ENCODE measurements at regions not wholly inside any gene's neighbourhood (a gene's known extent, or its start where the extent isn't known, plus 50 kb on each side); places are given as distances from the start of the nearest gene placed in this dataset.

DNA sequence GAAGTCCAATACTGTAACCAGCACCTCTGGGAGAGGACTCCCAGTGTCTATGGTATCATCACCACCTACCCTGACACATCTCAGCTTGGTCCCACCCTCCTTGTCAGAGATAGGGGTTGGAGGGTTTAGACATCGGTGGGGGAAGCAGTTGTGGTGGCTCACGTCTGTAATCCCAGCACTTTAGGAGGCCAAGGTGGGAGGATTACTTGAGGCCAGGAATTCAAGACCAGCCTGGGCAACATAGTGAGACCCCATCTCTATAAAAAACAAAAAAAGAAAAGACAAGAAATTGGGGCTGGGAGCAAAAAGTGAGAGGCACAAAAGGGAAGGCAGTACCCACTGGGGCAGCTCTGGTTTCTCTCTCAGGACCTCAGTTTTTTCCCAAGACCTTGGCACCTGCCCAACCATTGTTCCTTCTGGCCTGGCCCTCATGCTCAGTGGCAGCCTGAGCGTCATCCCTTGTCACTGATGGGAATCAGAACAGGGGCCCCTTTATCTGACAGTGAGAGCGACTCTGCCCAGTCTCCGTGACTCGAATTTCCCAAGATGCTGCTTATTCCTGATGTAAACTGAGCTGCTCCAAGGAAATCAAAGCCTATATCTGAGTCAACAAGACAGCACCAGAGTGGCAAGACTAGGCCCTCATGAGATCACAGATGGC lies 80.5 kb upstream of the HSPA9 start:
- peaks cover 0 to 12% of the 10 kb centered on the region in 2 donors for H3K27me3 ChIP-seq
- no peak for DNase-seq
- no peak overlapping the region for H3K4me3 ChIP-seq
- no peak overlapping the region for H3K27ac ChIP-seq
- no peaks in the 10 kb centered on the region for H3K36me3 ChIP-seq
- TF ChIP-seq, protein P1, sequence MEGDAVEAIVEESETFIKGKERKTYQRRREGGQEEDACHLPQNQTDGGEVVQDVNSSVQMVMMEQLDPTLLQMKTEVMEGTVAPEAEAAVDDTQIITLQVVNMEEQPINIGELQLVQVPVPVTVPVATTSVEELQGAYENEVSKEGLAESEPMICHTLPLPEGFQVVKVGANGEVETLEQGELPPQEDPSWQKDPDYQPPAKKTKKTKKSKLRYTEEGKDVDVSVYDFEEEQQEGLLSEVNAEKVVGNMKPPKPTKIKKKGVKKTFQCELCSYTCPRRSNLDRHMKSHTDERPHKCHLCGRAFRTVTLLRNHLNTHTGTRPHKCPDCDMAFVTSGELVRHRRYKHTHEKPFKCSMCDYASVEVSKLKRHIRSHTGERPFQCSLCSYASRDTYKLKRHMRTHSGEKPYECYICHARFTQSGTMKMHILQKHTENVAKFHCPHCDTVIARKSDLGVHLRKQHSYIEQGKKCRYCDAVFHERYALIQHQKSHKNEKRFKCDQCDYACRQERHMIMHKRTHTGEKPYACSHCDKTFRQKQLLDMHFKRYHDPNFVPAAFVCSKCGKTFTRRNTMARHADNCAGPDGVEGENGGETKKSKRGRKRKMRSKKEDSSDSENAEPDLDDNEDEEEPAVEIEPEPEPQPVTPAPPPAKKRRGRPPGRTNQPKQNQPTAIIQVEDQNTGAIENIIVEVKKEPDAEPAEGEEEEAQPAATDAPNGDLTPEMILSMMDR (IDR thresholded peaks at IDR 0.05) = no peak
- intact Hi-C loops (cut with DNase I; ENCODE audit: low total_unique reads) = no loop called here
- H3K9me3 ChIP-seq = no peaks in the 10 kb centered on the region
- H3K4me1 ChIP-seq = no peaks in the 10 kb centered on the region

DNA sequence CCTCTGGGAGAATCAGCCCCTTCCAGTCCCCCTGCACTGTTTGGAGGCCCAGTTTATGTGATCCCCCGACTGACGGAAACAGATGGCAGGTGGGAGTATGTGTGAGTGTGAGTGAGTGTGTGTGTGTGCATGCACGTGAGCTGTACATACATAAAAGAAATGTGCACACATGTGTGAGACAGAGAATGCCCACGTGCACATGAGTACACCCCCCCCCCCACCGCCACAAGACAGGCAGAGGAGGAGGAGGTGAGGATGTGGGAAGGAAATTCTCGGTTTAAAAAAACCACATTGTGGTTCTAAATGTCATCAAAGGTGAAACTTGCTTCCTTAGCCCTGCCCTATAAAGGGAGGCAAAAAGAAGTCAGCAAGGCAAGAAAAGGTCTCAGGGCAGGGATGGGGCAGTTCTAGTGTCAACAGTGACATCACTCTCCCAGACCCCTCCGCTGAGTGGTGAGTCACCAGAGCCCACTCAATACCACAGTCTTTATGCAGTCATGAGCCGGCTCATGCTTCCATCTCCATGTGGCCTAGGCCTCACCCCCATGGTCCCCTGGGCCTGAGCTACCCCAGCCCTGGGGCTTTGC lies 79.2 kb upstream of the HSPA9 start:
- TF ChIP-seq, protein P1 (IDR thresholded peaks at IDR 0.05) = no peak
- Histone ChIP-seq H3K27me3 (peaks cover 0 to 12% of the 10 kb centered on the region in 2 donors), H3K27ac (no peak overlapping the region), H3K4me3 (no peak overlapping the region), H3K36me3 (no peaks in the 10 kb centered on the region), H3K9me3 (no peaks in the 10 kb centered on the region), H3K4me1 (no peaks in the 10 kb centered on the region)
- no peak for DNase-seq
- intact Hi-C loops (cut with DNase I; ENCODE audit: low total_unique reads) = no loop called here

DNA sequence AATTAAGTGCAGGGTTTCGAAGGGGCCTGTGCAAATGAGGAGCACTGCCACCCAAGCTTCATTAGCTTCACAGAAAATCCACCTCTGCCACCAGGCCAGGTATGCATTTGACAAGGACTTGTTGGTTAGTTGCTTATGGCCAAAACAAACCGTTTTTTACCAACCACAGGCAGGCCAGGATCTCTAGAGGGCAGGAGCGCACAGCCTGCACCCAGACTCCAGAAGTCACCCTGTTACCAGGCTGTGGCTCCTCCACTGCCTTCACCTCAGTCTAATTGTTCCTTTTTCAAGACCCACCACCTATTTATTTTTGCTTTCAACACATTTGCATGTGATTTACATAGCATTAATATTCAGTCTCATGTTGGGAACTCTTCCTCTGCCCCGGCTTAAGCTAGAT lies 78.3 kb upstream of the HSPA9 start:
- Histone ChIP-seq H3K4me1 (no peaks in the 10 kb centered on the region), H3K4me3 (no peak overlapping the region), H3K27ac (no peak overlapping the region), H3K36me3 (no peaks in the 10 kb centered on the region), H3K9me3 (no peaks in the 10 kb centered on the region), H3K27me3 (peaks cover 0 to 12% of the 10 kb centered on the region in 2 donors)
- intact Hi-C loops (cut with DNase I; ENCODE audit: low total_unique reads) = no loop called here
- DNase-seq = no peak
- TF ChIP-seq, protein P1 (IDR thresholded peaks at IDR 0.05) = no peak

DNA sequence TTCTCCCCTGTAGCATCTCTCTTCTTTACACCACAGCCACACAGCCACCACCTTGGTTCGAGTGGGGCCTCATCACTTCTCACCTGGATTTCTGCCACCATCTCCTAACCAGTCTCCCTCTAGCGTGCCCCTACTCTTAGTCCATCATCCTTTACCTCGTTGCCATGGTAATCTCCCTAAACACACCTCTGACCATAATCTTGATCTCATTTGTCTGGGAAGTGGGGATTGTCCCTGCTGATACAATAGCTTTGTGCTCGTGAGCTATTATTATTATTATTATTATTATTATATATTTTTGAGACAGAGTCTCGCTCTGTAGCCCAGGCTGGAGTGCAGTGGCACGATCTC lies 76.5 kb upstream of the HSPA9 start:
- H3K36me3 ChIP-seq = no peaks in the 10 kb centered on the region
- TF ChIP-seq, protein P1 (IDR thresholded peaks at IDR 0.05) = no peak
- no peaks in the 10 kb centered on the region for H3K9me3 ChIP-seq
- intact Hi-C loops (cut with DNase I; ENCODE audit: low total_unique reads) = no loop called here
- peaks cover 0 to 12% of the 10 kb centered on the region in 2 donors for H3K27me3 ChIP-seq
- H3K4me1 ChIP-seq = no peaks in the 10 kb centered on the region
- DNase-seq = no peak
- no peak overlapping the region for H3K4me3 ChIP-seq
- H3K27ac ChIP-seq = no peak overlapping the region

- intact Hi-C loops (cut with DNase I; ENCODE audit: low total_unique reads) = no loop called here
- TF ChIP-seq, protein P1 (IDR thresholded peaks at IDR 0.05) = no peak
- Histone ChIP-seq H3K4me1 (no peaks in the 10 kb centered on the region), H3K27me3 (peaks cover 0 to 12% of the 10 kb centered on the region in 2 donors), H3K4me3 (no peak overlapping the region), H3K36me3 (no peaks in the 10 kb centered on the region), H3K9me3 (no peaks in the 10 kb centered on the region), H3K27ac (no peak overlapping the region)
- no peak for DNase-seq
Measured at GRCh38 chr5:138651058-138651766, 76.0 kb upstream of the HSPA9 start.

Measured in tibial artery (tissue), 4 donors.